HG02852 (cell line): ENCODE measurements at regions not wholly inside any gene's neighbourhood (a gene's known extent, or its start where the extent isn't known, plus 50 kb on each side); places are given as distances from the start of the nearest gene placed in this dataset.

Experiments used
- ATAC-seq: cut with Tn5 transposase; IDR thresholded peaks from one replicate; pipeline ENCODE4 v1.9.1; 2021; ENCODE audit warnings: mild to moderate bottlenecking, moderate library complexity; ENCODE audit not compliant: unreplicated experiment

GRCh38 chr2:66843847-66844246, 408.9 kb downstream of the MEIS1 start:
- no peak for ATAC-seq

GRCh38 chr2:66845307-66845706, 410.4 kb downstream of the MEIS1 start:
- no peak for ATAC-seq

DNA sequence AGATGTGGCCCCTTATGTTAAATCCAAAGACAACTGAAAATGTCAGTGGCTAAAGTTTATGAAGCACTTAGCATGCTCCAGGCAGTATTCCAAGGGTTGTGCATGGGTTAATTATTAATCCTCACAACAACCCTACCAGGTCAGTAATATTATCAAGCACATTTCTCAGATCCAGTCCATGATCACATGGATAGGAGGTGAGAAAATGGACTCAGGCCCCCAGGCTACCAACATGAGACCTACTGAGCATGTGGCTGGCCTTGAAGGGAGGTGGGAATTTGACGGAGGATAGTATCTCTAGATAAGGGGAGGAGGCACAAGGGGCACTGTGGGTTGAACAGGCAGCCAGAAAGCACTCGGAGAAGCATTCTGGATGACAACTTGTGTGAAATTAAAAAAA, 412.0 kb downstream of the MEIS1 start:
- ATAC-seq: no peak

GRCh38 chr2:66849153-66849755, 414.3 kb downstream of the MEIS1 start:
- ATAC-seq: no peak

- no peak for ATAC-seq
These were observed 415.5 kb downstream of the MEIS1 start for GRCh38 chr2:66850376-66850775.

DNA sequence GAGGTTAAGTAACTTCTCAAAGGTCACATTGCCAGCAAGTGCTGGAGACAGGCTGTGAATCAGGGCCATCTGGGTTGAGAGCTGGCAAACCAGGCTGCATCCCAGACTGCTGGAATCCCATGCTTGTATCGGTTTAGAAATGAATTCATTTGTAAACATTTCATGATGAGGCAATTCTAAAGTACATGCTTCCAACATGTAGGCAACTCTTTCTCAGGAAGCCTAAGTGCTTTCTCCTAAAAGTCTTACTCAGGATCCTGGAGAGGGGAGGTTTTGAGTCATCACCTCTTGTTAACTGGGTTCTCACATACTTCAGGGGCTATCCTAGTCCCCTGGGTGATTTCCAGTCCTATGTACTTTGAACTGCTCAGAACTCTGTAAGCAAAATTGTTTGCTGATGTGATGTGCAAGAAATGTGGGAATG, 416.5 kb downstream of the MEIS1 start:
- ATAC-seq: no peak

DNA sequence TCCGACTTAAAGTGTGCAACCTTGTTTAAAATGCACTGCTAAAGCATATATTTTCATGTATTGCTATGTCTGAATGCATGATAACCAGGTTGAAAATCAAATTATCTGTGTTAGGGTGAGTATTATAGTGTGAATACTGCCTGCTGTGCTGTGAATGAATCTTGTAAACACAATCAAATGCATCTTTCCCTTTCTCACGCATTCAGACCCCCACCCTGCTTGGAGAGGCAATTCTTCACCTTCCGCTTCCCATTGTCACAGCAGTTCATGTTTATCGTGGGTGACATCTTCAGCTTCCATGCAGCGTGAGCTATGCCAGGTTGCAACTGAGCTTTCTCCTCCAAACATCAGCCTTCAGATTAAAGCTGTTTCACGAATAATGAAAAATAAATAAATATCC, 418.0 kb downstream of the MEIS1 start:
- ATAC-seq: no peak

GRCh38 chr2:66853585-66853984, 418.7 kb downstream of the MEIS1 start:
- no peak for ATAC-seq

DNA sequence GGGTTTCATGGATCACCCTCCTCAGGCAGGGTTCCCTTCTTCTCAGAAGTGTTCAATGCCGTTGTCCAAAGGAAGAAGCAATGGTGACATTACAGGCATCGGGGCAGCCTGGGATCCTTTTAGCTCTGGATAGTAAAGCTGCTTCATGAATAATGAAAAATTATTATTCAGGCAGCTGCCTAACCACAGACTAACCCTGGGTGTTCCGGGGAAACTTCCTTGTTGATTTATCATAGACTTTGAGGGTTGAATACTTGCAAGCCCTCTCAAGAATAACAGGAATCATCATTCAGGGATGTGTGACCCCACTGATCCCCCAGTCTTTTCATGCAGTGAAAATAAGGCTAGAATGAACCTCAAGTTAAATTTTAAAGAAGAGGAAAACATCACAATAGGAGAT, 419.4 kb downstream of the MEIS1 start:
- ATAC-seq: no peak

- no peak for ATAC-seq
These were observed 428.1 kb downstream of the MEIS1 start for GRCh38 chr2:66862885-66863650.

- ATAC-seq: no peak
These were observed 430.2 kb downstream of the MEIS1 start for GRCh38 chr2:66865161-66865560.

- no peak for ATAC-seq
These were observed 431.6 kb downstream of the MEIS1 start for GRCh38 chr2:66866331-66867062.

DNA sequence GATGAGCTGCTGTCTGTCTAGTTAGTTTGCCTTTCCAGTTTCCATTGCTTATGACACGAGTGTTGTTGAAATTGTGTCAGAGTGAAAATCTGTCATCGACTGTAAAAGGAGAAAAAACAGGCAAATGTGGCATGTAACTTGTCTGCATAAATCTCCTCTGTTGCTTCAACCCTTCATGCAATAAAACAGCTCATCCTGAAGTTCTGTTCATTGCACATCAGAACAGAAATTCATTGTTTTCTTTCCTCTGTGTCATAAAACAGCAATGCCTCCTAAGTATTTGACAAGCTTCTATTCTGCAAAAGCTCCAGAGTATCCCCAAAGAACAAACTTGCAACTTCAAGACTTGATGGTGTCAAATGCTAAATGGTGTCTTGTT, 432.1 kb downstream of the MEIS1 start:
- ATAC-seq: no peak

DNA sequence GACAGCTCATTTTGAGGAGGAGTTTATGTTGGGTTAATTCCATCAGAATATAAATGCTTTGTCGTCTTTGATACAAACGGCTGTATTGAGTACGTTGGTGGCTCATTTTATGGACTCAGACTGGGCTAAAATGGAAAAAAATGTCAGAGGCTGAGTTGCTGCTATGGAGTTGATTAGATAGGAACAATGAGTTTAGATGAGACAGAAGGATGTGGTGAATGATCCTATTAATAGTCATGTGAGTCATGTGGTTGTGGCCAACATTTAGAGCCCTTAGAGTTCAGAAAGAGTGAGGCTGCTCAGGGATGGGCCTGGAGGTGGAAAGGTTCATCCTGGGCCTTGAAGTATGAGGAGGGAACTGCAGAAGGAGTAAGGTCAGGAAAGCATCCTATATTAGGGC, 434.2 kb downstream of the MEIS1 start:
- ATAC-seq: no peak

DNA sequence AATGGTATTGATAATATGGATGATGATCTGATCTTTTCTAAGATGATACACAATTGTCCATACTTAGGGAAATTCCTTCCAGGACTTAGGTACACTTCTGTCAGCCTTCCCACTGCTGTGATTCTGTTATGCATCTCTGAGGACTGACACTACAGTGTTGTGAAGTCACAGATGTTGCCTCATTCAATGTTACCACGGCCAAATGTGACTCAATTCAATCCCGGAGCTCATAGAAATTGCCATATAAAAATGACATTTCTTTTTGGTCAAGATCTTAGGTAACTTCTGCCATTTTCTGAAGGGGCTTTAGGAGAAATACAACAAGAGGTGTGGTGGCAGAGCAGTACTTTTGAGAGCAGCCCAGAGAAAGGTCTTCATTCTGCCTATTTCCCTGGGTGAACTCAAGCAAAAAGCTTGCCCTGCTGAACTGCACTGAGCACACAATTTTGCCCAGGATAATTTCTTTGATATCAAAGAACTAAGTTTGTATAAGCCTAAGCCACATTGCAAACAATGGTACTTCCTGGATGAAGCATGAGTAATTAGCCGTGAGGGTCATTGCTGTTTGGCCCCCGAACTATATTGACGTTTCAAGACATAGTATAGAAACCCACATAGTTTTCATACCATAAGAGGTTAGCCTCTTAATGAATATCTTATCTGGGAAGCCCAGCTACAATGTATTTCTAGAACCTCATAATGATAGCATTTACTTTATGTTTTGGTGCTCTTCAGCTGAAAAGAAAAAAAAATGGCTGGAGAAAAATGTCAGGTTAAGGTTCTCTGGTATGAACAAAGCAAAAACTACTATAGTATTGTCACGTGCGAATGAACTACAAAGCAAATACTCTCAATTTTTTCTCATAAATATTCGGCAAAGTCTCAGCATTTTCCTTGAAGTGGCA, 437.4 kb downstream of the MEIS1 start:
- ATAC-seq: no peak

DNA sequence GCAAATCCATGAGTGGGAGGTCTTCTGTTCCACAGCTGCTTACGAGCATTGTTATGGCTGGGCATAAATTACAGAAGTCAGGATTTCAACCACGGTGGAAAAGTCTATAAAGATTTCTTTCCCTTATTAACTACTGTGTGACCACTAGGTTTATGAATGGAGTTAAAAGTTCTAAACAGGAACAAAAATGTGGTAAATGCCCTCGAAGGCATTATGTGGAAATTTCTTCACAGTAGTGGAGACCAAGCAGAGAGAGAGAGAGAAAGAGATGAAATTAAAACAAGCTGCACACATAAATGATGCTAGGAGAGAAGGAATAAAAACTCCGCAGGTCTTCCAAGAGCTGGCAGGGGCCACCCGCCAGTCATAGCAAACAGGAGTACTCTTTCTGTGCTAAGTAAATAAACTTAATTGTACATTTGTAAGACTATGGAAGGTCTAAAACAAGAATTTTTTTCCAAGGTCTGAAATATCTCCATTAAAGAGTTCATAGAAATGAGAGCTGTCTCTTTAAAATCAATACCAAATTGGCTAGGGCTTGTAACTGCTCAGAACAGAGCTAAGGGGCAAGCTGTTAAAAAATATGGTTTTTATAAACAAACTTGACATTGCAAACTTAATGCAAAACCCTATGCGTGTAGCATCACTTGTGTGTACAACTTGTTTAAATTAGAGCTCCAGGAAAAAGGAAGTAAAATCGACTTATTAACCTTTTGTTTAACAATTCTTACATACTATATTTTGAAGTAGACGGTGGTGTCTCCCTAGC, 438.2 kb downstream of the MEIS1 start:
- ATAC-seq: no peak

GRCh38 chr2:66874411-66874810, 439.5 kb downstream of the MEIS1 start:
- ATAC-seq: no peak

DNA sequence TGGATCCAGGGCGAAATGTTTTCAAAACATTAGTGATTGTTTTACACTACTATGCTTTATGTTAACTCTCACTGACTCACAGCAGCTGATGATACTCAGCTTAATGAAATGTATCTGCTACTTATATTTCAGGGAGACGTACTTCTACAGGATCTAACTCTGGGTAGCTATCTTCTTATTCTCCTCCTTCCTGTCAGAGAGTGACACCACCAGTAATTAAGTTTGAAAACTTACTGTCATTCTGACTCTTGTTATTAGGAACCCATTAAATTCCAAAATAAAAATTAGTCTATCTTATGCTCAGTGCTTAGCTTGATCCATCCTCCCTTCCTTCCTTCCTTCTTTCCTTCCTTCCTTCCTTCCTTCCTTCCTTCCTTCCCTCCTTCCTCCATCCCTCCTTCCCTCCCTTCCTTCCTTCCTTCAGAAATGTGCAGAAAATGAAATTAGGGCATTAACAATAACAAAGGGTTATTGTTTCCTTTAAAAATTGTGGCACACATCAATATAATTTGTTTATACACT, 441.1 kb downstream of the MEIS1 start:
- ATAC-seq: no peak

- no peak for ATAC-seq
These were observed 451.0 kb downstream of the MEIS1 start for GRCh38 chr2:66885775-66886383.

GRCh38 chr2:66888246-66888645, 453.3 kb downstream of the MEIS1 start:
- ATAC-seq: no peak
